Endothelial cell of umbilical vein (primary cell): ENCODE measurements at regions not wholly inside any gene's neighbourhood (a gene's known extent, or its start where the extent isn't known, plus 50 kb on each side); places are given as distances from the start of the nearest gene placed in this dataset.

Experiments used
- BruUV-seq: library from RNA; stranded (reverse); fragments of 400-500 nt; replicated peaks from 2 replicates; lab custom pipeline; 2021; lab: Mats Ljungman, UMichigan
- CTCF ChIA-PET: fragments of 300-600, 350-600 bp; sonication (Branson Sonifier 250); formaldehyde crosslinking; loops from one replicate; lab custom pipeline; 2021; ENCODE audit warnings: antibody characterized with exemption, inconsistent platforms; lab: Charles Lee
- POLR2A ChIA-PET: fragments of 300-600, 350-600 bp; sonication (Branson Sonifier 250); formaldehyde crosslinking; loops from one replicate; lab custom pipeline; 2021; ENCODE audit warnings: antibody characterized with exemption, inconsistent platforms; lab: Charles Lee
- DNase-seq: peaks from one replicate; pipeline ENCODE4 v3.0.0-alpha.2; 2011; ENCODE audit warnings: low read depth, low spot score
- FAIRE-seq: peaks from 2 replicates; lab custom pipeline; 2011; peaks lifted over from hg19 to GRCh38; lab: Jason Lieb, UNC
- H2AFZ ChIP-seq: 2 replicates; pipeline ENCODE4 v1.6.0; 2012; ENCODE audit warnings: low read depth, low read length, control low read depth, inconsistent platforms
- H3K27ac ChIP-seq: 2 replicates; pipeline ENCODE4 v1.5.1; 2011; ENCODE audit warnings: low read depth, mild to moderate bottlenecking, control low read depth, low read length, moderate library complexity; ENCODE audit not compliant: insufficient read depth
- H3K27me3 ChIP-seq, 2 experiments: 2 replicates each; pipeline versions ENCODE4 v1.6.0 to v1.6.1; 2011; ENCODE audit warnings: low read length in 2 of 2, mixed read lengths in 1 of 2; ENCODE audit not compliant: control insufficient read depth in 2 of 2, insufficient read depth in 2 of 2
- H3K36me3 ChIP-seq, 2 experiments: 2 replicates in 1 of 2; 3 replicates in 1 of 2; pipeline ENCODE4 v1.5.1; 2011; ENCODE audit warnings: low read length in 2 of 2, mild to moderate bottlenecking in 1 of 2, moderate library complexity in 1 of 2; ENCODE audit not compliant: control insufficient read depth in 2 of 2, insufficient read depth in 2 of 2; ENCODE audit errors: extremely low read depth in 1 of 2
- H3K4me1 ChIP-seq: 3 replicates; pipeline ENCODE4 v1.5.1; 2011; ENCODE audit warnings: mild to moderate bottlenecking, low read length; ENCODE audit not compliant: control insufficient read depth, insufficient read depth; ENCODE audit errors: extremely low read depth
- H3K4me2 ChIP-seq: 2 replicates; pipeline ENCODE4 v1.6.1; 2011; ENCODE audit warnings: low read length, control low read depth, mixed read lengths; ENCODE audit not compliant: insufficient read depth
- H3K4me3 ChIP-seq, 3 experiments: fragments of 200-600 bp in 1 of 3; sonication (generic), shearing (Covaris generic) in 1 of 3; replicated peaks in 1 of 3; 2 replicates each; pipeline ENCODE4 v1.5.1; 2011 to 2016; ENCODE audit warnings: control low read depth in 3 of 3, low read length in 3 of 3, mild to moderate bottlenecking in 2 of 3, inconsistent platforms in 1 of 3, low read depth in 1 of 3, moderate library complexity in 1 of 3; ENCODE audit not compliant: insufficient read depth in 1 of 3
- H3K79me2 ChIP-seq: 2 replicates; pipeline ENCODE4 v1.6.0; 2012; ENCODE audit warnings: low read length, inconsistent platforms; ENCODE audit not compliant: control insufficient read depth, insufficient read depth
- H3K9ac ChIP-seq: replicated peaks from 2 replicates; pipeline ENCODE3; 2011; ENCODE audit warnings: low read length, control low read depth; ENCODE audit not compliant: insufficient read depth; ENCODE audit errors: extremely low read depth
- H3K9me1 ChIP-seq: replicated peaks from 3 replicates; pipeline ENCODE4 v1.6.0; 2011; ENCODE audit warnings: mild to moderate bottlenecking, low read length; ENCODE audit not compliant: control insufficient read depth, insufficient read depth; ENCODE audit errors: extremely low read depth
- H3K9me3 ChIP-seq: replicated peaks from 2 replicates; pipeline ENCODE4 v1.5.1; 2012; ENCODE audit warnings: low read length, inconsistent platforms; ENCODE audit not compliant: control insufficient read depth, insufficient read depth
- H4K20me1 ChIP-seq: replicated peaks from 2 replicates; pipeline ENCODE3; 2011; ENCODE audit warnings: mild to moderate bottlenecking, low read length; ENCODE audit not compliant: control insufficient read depth, insufficient read depth; ENCODE audit errors: extremely low read depth
- CTCF ChIP-seq, 2 donors: IDR thresholded peaks; 1 replicate in 1 of 2; 2 replicates in 1 of 2; pipeline ENCODE4 v1.5.1; 2011; ENCODE audit warnings: low read length in 2 of 2, mild to moderate bottlenecking in 2 of 2, moderate library complexity in 2 of 2, control low read depth in 1 of 2, inconsistent platforms in 1 of 2, low read depth in 1 of 2; ENCODE audit not compliant: insufficient read depth in 1 of 2; ENCODE audit errors: extremely low read depth in 1 of 2
- EZH2 ChIP-seq: IDR thresholded peaks from 2 replicates; pipeline ENCODE4 v1.6.1; 2012; ENCODE audit warnings: borderline replicate concordance, low read depth, mild to moderate bottlenecking, moderate library complexity, low read length, inconsistent platforms; ENCODE audit not compliant: severe bottlenecking
- FOS ChIP-seq: IDR thresholded peaks from 2 replicates; pipeline ENCODE4 v1.6.1; 2011; ENCODE audit warnings: mild to moderate bottlenecking, low read length, moderate library complexity, borderline replicate concordance; ENCODE audit not compliant: insufficient read depth
- GATA2 ChIP-seq: IDR thresholded peaks from 2 replicates; pipeline ENCODE4 v1.7.0; 2011; ENCODE audit warnings: low read depth, mild to moderate bottlenecking, moderate library complexity, mixed read lengths, low read length; ENCODE audit not compliant: insufficient read length, insufficient read depth
- JUN ChIP-seq: IDR thresholded peaks from 2 replicates; pipeline ENCODE4 v1.6.1; 2011; ENCODE audit warnings: borderline replicate concordance, low read depth; ENCODE audit not compliant: insufficient read length, insufficient read depth
- MAX ChIP-seq: IDR thresholded peaks from 2 replicates; pipeline ENCODE4 v1.6.1; 2011; ENCODE audit not compliant: insufficient read depth, insufficient read length
- MYC ChIP-seq: IDR thresholded peaks from one replicate; pipeline ENCODE4 v1.6.1; 2011; ENCODE audit warnings: mild to moderate bottlenecking, low read depth, low read length
- POLR2A ChIP-seq: IDR thresholded peaks from 2 replicates; pipeline ENCODE4 v1.6.1; 2012; ENCODE audit warnings: low read depth, mild to moderate bottlenecking, control low read depth, low read length
- POLR2AphosphoS5 ChIP-seq: IDR thresholded peaks from 2 replicates; pipeline ENCODE4 v1.6.1; 2012; ENCODE audit warnings: low read depth, mild to moderate bottlenecking, control low read depth, low read length, moderate library complexity; ENCODE audit not compliant: insufficient read depth
- dilution Hi-C: fragments of 300-500 bp; cut with MboI; formaldehyde crosslinking; loops from one replicate; pipeline ENCODE4 v1.15.0; 2019; ENCODE audit warnings: low sequenced_read_pairs; ENCODE audit not compliant: extremely low pct_ligation_motif_present
- intact Hi-C: fragments of 100-400 bp; cut with micrococcal nuclease; formaldehyde crosslinking; loops from one replicate; pipeline ENCODE4 v1.10.0; 2022

GRCh38 chrX:33923262-33923661 lies 208.9 kb downstream of the FAM47A start:
- dilution Hi-C loops: no loop called here
- Histone ChIP-seq H3K79me2 (no peaks in the 10 kb centered on the region), H3K27me3 (no peaks in the 10 kb centered on the region), H3K9ac (no peak overlapping the region), H3K36me3 (no peaks in the 10 kb centered on the region), H3K4me3 (no peak overlapping the region), H3K9me3 (no peaks in the 10 kb centered on the region), H3K4me1 (no peaks in the 10 kb centered on the region), H3K9me1 (no peaks in the 10 kb centered on the region), H3K27ac (no peak overlapping the region), H3K4me2 (no peak overlapping the region), H2AFZ (no peak overlapping the region), H4K20me1 (no peaks in the 10 kb centered on the region)
- CTCF ChIA-PET: no interaction called here
- DNase-seq: no peak
- POLR2A ChIA-PET: no interaction called here
- BruUV-seq: no TSS peak
- FAIRE-seq: no peak
- intact Hi-C loops: no loop called here
- TF ChIP-seq MYC (no peak), MAX (no peak), POLR2A (no peak), CTCF (IDR thresholded peaks at IDR 0.05; ENCODE audit: extremely low read depth in 1 of 2, insufficient read depth in 1 of 2, low read depth in 1 of 2, low read length in 2 of 2) (no peak), FOS (no peak), JUN (no peak), POLR2AphosphoS5 (no peak), EZH2 (no peak), GATA2 (no peak)
